SK-N-SH treated with all-trans-retinoic acid at 6 μM for 48 hours (cell line): ENCODE measurements at regions not wholly inside any gene's neighbourhood (a gene's known extent, or its start where the extent isn't known, plus 50 kb on each side); places are given as distances from the start of the nearest gene placed in this dataset.

Source experiments
- ATAC-seq: fragments of 200-7000 bp; cut with Tn5 transposase; 3 replicates; pipeline ENCODE4 v1.9.1; 2020; ENCODE audit warnings: mild to moderate bottlenecking, moderate library complexity
- ARNTL ChIP-seq: fragments of 450-650 bp; formaldehyde crosslinking; IDR thresholded peaks from 2 replicates; pipeline ENCODE4 v1.5.0; 2020; ENCODE audit warnings: low read depth, mild to moderate bottlenecking, moderate library complexity, borderline replicate concordance
- BACH2 ChIP-seq: fragments of 250-450 bp; sonication (Bioruptor Pico); IDR thresholded peaks from 2 replicates; pipeline ENCODE4 v1.9.0; 2021; ENCODE audit warnings: mild to moderate bottlenecking, borderline replicate concordance
- CSDC2 ChIP-seq: fragments of 250-450 bp; sonication (Bioruptor Pico); IDR thresholded peaks from 2 replicates; pipeline ENCODE4 v1.5.0; 2020; ENCODE audit warnings: mild to moderate bottlenecking, moderate library complexity
- GLIS3 ChIP-seq: fragments of 250-450 bp; sonication (Bioruptor Pico); IDR thresholded peaks from 2 replicates; pipeline ENCODE4 v1.5.0; 2020; ENCODE audit warnings: mild to moderate bottlenecking, moderate library complexity
- ISL1 ChIP-seq: fragments of 250-450 bp; sonication (Bioruptor Pico); IDR thresholded peaks from 2 replicates; pipeline ENCODE4 v2.1.2; 2022; ENCODE audit warnings: mild to moderate bottlenecking, moderate library complexity
- OSR1 ChIP-seq: fragments of 250-450 bp; sonication (Bioruptor Pico); IDR thresholded peaks from 2 replicates; pipeline ENCODE4 v1.8.0; 2022; ENCODE audit warnings: moderate library complexity, mild to moderate bottlenecking, inconsistent platforms
- PPARA ChIP-seq: fragments of 250-450 bp; sonication (Bioruptor Pico); IDR thresholded peaks from 2 replicates; pipeline ENCODE4 v1.5.0; 2020; ENCODE audit warnings: mild to moderate bottlenecking, borderline replicate concordance
- RARB ChIP-seq: fragments of 250-450 bp; sonication (Bioruptor Pico); IDR thresholded peaks from 2 replicates; pipeline ENCODE4 v1.8.0; 2021; ENCODE audit warnings: mild to moderate bottlenecking, moderate library complexity
- SNAI2 ChIP-seq: fragments of 250-450 bp; sonication (Bioruptor Pico); IDR thresholded peaks from 2 replicates; pipeline ENCODE4 v1.5.0; 2020; ENCODE audit warnings: mild to moderate bottlenecking, moderate library complexity
- TCF4 ChIP-seq: fragments of 250-450 bp; sonication (Bioruptor Pico); IDR thresholded peaks from 2 replicates; pipeline ENCODE4 v1.8.0; 2021; ENCODE audit warnings: mild to moderate bottlenecking, moderate library complexity, borderline replicate concordance
- TOX ChIP-seq: fragments of 250-450 bp; sonication (Bioruptor Pico); IDR thresholded peaks from 2 replicates; pipeline ENCODE4 v1.8.0; 2021; ENCODE audit warnings: mild to moderate bottlenecking, moderate library complexity, borderline replicate concordance
- ZFP3 ChIP-seq: fragments of 250-450 bp; sonication (Bioruptor Pico); IDR thresholded peaks from 2 replicates; pipeline ENCODE4 v1.5.0; 2020; ENCODE audit warnings: mild to moderate bottlenecking, moderate library complexity
- ZFP30 ChIP-seq: fragments of 450-650 bp; formaldehyde crosslinking; IDR thresholded peaks from 2 replicates; pipeline ENCODE4 v1.5.0; 2022; ENCODE audit warnings: mild to moderate bottlenecking, moderate library complexity
- ZNF565 ChIP-seq: fragments of 450-650 bp; formaldehyde crosslinking; conservative IDR thresholded peaks from 2 replicates; pipeline ENCODE4 v1.5.0; 2020; ENCODE audit warnings: low read depth, mild to moderate bottlenecking, moderate library complexity
- ZNF8 ChIP-seq: fragments of 450-650 bp; formaldehyde crosslinking; IDR thresholded peaks from 2 replicates; pipeline ENCODE4 v1.5.0; 2020; ENCODE audit warnings: mild to moderate bottlenecking, moderate library complexity
- TF ChIP-seq, protein P1 (sequence below): fragments of 250-450 bp; sonication (Bioruptor Pico); IDR thresholded peaks from 2 replicates; pipeline ENCODE4 v1.5.1; 2020; ENCODE audit warnings: low read depth, mild to moderate bottlenecking, moderate library complexity
- TF ChIP-seq, protein P2 (sequence below): fragments of 250-450 bp; sonication (Bioruptor Pico); IDR thresholded peaks from 2 replicates; pipeline ENCODE4 v1.5.1; 2021; ENCODE audit warnings: mild to moderate bottlenecking, moderate library complexity
- TF ChIP-seq, protein P3 (sequence below): fragments of 250-450 bp; sonication (Bioruptor Pico); IDR thresholded peaks from 2 replicates; pipeline ENCODE4 v1.8.0; 2021; ENCODE audit warnings: low read depth, mild to moderate bottlenecking, moderate library complexity, borderline replicate concordance
- TF ChIP-seq, protein P4 (sequence below): fragments of 250-450 bp; sonication (Bioruptor Pico); IDR thresholded peaks from 2 replicates; pipeline ENCODE4 v1.5.0; 2020; ENCODE audit warnings: mild to moderate bottlenecking, moderate library complexity
- TF ChIP-seq, protein P5 (sequence below): fragments of 250-450 bp; sonication (Bioruptor Pico); IDR thresholded peaks from 2 replicates; pipeline ENCODE4 v1.8.0; 2020; ENCODE audit warnings: mild to moderate bottlenecking, moderate library complexity, borderline replicate concordance

DNA sequence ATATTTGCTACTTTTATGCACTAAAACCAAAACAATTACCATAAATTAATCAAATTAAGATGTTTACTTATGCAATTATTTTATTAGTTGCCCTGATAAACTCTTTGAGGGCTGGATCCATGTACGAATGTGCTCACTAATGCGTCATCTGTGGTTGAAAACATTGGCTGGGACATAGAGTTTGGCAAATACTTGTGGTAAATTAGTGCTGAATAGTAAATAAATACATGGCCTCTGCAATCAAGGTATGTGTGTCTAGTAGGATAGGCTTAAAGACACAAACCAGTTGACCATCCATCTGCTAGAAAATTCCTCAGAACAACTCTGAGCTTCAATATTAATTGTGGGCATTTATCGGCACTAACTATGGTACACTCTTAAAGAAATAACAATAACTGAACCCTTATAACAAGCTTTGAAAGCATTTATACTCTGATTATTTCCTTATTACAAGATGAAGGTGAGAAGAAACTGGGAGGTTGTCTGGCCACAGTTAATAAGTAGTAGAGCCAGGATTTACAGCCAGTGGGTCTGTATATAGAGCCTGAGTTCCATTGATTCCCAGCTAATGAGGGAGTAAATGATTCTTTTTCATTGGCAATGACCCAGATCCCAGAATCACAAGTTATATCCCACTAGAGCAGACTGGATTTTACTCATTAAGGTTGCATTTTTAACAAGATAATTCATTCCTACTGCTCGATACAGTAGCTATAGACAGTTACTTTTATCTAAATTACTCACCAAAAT is 169.5 kb upstream of the CNTN6 start (continued):
- TF ChIP-seq SNAI2 (CRISPR knock-in tag): no peak
- no peak for TF ChIP-seq TCF4
- no peak for TF ChIP-seq CSDC2 (CRISPR knock-in tag)
- TF ChIP-seq, protein P1, sequence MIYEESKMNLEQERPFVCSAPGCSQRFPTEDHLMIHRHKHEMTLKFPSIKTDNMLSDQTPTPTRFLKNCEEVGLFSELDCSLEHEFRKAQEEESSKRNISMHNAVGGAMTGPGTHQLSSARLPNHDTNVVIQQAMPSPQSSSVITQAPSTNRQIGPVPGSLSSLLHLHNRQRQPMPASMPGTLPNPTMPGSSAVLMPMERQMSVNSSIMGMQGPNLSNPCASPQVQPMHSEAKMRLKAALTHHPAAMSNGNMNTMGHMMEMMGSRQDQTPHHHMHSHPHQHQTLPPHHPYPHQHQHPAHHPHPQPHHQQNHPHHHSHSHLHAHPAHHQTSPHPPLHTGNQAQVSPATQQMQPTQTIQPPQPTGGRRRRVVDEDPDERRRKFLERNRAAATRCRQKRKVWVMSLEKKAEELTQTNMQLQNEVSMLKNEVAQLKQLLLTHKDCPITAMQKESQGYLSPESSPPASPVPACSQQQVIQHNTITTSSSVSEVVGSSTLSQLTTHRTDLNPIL: no peak

DNA sequence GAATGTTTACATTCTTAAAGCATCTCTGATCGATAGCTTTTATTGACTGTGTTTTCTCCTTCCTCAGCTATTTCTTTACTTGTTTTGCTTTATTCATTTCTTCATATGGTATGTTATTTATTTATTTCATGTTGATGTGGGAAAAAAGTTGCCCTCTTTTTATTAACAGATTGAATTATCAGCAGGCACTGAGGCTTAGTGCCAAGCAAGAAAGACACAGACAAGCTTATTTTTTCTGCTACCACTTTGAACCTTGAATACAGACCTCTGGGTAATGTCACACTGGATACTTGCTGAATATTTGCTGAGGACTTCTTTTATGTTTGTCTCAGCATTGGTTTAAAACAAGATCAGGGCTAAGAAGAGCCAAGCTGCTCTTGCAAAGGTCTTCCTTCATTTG is 162.0 kb upstream of the CNTN6 start:
- TF ChIP-seq SNAI2 (CRISPR knock-in tag) (no peak), OSR1 (CRISPR knock-in tag) (no peak)
- no peak for ATAC-seq

DNA sequence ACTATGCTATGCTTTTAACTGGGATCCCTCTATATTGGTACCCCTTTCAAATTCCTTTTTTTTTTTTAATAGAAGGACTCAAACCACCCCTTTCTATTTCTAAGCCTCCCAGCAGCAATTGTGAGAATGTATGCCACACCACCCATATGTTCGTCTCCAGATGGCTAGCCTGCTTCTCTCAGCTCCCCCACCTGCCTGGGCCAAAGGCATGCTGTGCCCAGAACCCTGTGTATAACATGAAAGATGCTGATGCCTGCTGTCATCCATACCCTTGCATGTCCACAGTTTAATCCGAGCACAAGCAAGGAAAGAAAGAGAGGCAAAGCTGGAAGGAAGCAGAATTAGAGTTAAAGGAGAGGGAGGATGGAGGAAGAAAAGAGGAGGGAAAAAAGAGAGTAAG is 159.5 kb upstream of the CNTN6 start:
- no peak for TF ChIP-seq CSDC2 (CRISPR knock-in tag)
- no peak for TF ChIP-seq ARNTL
- no peak for TF ChIP-seq OSR1 (CRISPR knock-in tag)
- no peak for TF ChIP-seq ZFP30 (CRISPR knock-in tag)
- TF ChIP-seq, protein P2, sequence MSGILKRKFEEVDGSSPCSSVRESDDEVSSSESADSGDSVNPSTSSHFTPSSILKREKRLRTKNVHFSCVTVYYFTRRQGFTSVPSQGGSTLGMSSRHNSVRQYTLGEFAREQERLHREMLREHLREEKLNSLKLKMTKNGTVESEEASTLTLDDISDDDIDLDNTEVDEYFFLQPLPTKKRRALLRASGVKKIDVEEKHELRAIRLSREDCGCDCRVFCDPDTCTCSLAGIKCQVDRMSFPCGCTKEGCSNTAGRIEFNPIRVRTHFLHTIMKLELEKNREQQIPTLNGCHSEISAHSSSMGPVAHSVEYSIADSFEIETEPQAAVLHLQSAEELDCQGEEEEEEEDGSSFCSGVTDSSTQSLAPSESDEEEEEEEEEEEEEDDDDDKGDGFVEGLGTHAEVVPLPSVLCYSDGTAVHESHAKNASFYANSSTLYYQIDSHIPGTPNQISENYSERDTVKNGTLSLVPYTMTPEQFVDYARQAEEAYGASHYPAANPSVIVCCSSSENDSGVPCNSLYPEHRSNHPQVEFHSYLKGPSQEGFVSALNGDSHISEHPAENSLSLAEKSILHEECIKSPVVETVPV (CRISPR knock-in tag): no peak
- TF ChIP-seq, protein P1: no peak
- TF ChIP-seq BACH2 (CRISPR knock-in tag): no peak
- no peak for TF ChIP-seq RARB
- no peak for TF ChIP-seq TCF4
- no peak for TF ChIP-seq ZFP3 (CRISPR knock-in tag)
- TF ChIP-seq ZNF565 (CRISPR knock-in tag): no peak
- TF ChIP-seq GLIS3 (CRISPR knock-in tag): no peak
- TF ChIP-seq TOX (CRISPR knock-in tag): no peak
- no peak for TF ChIP-seq SNAI2 (CRISPR knock-in tag)
- no peak for TF ChIP-seq ISL1 (CRISPR knock-in tag)
- TF ChIP-seq PPARA (CRISPR knock-in tag): no peak
- TF ChIP-seq, protein P3, sequence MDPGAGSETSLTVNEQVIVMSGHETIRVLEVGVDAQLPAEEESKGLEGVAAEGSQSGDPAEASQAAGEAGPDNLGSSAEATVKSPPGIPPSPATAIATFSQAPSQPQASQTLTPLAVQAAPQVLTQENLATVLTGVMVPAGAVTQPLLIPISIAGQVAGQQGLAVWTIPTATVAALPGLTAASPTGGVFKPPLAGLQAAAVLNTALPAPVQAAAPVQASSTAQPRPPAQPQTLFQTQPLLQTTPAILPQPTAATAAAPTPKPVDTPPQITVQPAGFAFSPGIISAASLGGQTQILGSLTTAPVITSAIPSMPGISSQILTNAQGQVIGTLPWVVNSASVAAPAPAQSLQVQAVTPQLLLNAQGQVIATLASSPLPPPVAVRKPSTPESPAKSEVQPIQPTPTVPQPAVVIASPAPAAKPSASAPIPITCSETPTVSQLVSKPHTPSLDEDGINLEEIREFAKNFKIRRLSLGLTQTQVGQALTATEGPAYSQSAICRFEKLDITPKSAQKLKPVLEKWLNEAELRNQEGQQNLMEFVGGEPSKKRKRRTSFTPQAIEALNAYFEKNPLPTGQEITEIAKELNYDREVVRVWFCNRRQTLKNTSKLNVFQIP (CRISPR knock-in tag): no peak
- TF ChIP-seq, protein P4, sequence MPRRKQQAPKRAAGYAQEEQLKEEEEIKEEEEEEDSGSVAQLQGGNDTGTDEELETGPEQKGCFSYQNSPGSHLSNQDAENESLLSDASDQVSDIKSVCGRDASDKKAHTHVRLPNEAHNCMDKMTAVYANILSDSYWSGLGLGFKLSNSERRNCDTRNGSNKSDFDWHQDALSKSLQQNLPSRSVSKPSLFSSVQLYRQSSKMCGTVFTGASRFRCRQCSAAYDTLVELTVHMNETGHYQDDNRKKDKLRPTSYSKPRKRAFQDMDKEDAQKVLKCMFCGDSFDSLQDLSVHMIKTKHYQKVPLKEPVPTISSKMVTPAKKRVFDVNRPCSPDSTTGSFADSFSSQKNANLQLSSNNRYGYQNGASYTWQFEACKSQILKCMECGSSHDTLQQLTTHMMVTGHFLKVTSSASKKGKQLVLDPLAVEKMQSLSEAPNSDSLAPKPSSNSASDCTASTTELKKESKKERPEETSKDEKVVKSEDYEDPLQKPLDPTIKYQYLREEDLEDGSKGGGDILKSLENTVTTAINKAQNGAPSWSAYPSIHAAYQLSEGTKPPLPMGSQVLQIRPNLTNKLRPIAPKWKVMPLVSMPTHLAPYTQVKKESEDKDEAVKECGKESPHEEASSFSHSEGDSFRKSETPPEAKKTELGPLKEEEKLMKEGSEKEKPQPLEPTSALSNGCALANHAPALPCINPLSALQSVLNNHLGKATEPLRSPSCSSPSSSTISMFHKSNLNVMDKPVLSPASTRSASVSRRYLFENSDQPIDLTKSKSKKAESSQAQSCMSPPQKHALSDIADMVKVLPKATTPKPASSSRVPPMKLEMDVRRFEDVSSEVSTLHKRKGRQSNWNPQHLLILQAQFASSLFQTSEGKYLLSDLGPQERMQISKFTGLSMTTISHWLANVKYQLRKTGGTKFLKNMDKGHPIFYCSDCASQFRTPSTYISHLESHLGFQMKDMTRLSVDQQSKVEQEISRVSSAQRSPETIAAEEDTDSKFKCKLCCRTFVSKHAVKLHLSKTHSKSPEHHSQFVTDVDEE (CRISPR knock-in tag): no peak
- no peak for TF ChIP-seq ZNF8
- TF ChIP-seq, protein P5, sequence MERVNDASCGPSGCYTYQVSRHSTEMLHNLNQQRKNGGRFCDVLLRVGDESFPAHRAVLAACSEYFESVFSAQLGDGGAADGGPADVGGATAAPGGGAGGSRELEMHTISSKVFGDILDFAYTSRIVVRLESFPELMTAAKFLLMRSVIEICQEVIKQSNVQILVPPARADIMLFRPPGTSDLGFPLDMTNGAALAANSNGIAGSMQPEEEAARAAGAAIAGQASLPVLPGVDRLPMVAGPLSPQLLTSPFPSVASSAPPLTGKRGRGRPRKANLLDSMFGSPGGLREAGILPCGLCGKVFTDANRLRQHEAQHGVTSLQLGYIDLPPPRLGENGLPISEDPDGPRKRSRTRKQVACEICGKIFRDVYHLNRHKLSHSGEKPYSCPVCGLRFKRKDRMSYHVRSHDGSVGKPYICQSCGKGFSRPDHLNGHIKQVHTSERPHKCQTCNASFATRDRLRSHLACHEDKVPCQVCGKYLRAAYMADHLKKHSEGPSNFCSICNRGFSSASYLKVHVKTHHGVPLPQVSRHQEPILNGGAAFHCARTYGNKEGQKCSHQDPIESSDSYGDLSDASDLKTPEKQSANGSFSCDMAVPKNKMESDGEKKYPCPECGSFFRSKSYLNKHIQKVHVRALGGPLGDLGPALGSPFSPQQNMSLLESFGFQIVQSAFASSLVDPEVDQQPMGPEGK (CRISPR knock-in tag): no peak
- ATAC-seq: no peak
